GM13977 (cell line): ENCODE measurements at regions not wholly inside any gene's neighbourhood (a gene's known extent, or its start where the extent isn't known, plus 50 kb on each side); places are given as distances from the start of the nearest gene placed in this dataset.

Experiments
- DNase-seq: peaks from one replicate; pipeline ENCODE4 v3.0.0; 2012; ENCODE audit warnings: low spot score
- CTCF ChIP-seq: IDR thresholded peaks from 2 replicates; pipeline ENCODE4 v1.5.1; 2012; ENCODE audit warnings: mild to moderate bottlenecking, control low read depth; ENCODE audit not compliant: insufficient read depth; ENCODE audit errors: extremely low read depth, missing control alignments
- in situ Hi-C: fragments of 300-500 bp; cut with MboI; formaldehyde crosslinking; loops from one replicate; pipeline ENCODE4 v1.12.0; 2022; ENCODE audit warnings: low sequenced_read_pairs, low pct_unique_long_range_greater_than_20kb, mixed read lengths, inconsistent platforms; ENCODE audit not compliant: unreplicated experiment

DNA sequence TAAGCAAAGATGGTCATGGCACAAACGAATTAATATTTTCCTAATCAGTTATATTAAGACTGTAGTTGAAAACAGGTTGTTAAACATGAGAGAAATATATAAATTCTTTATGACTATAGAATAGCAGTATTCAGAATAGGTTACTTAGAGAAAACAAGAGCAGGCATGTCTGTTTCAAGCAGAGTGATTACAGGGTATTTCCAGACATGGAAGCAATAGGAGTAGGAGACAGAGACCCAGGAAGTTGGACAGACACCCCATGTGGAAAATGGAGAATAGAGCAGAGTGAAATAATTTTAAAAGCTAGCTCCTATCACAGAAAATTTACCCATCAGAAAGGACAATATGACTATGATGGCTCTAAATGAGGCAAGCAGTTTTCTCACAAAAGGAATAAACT lies 111.5 kb downstream of the IZUMO3 start:
- no peak for DNase-seq
- in situ Hi-C loops = no loop called here
- no peak for TF ChIP-seq CTCF

DNA sequence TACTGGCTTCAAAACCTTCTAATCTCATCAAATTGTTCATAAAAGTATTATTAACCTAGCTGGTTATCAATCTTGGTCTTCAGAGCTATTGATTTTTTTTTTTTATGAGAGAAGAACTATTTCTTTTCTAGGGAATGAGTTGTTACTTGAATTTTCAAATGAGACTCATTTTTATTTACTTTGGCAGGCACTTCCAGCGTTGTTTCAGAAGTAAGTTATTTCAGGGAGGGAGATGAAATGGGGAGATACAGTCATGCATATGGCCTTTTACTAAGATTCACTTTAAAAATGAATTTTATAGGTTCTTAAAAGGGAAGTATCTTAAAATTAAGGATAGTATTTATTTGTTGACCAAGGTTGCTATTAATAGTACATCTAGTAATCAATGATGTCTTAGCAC lies 129.6 kb downstream of the IZUMO3 start:
- no peak for TF ChIP-seq CTCF
- in situ Hi-C loops = no loop called here
- no peak for DNase-seq

DNA sequence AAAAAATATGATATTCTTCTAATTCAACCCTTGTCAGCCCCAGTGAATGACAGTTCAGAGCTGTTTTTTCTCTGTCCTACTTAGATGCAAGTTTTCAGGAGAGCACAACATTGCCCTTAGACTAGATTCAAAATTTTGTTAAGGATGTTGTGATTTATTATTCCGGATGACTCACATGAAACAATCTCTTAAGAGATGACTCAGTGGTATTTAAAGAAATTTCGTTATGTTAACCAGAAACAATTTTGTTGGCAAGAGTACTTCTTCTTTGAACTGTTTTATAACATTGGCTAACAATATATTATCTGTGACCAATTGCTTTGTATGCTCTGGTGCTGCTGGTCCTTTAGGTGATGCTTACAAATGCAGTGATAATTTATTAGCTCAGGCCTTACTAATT lies 132.0 kb downstream of the IZUMO3 start:
- TF ChIP-seq CTCF = no peak
- DNase-seq = no peak
- in situ Hi-C loops = no loop called here

GRCh38 chr9:24398466-24398865 lies 147.2 kb downstream of the IZUMO3 start:
- in situ Hi-C loops = no loop called here
- no peak for TF ChIP-seq CTCF
- no peak for DNase-seq

DNA sequence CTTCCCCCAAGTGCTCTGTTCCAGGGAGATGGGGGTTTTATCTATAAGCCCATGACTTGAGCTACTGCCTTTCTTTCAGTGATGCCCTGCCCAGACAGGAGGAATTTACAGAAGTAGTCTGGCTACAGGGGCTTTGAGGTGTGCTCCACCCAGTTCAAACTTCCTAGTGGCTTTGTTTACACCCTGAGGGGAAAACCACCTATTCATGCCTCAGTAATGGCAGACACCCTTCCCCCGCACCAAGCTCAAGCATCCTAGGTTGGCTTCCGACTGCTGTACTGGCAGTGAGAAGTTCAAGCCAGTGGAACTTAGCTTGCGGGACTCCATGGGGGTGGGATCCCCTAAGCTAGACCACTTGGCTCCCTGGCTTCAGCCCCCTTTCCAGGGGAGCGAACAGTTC lies 154.6 kb downstream of the IZUMO3 start:
- no peak for TF ChIP-seq CTCF
- in situ Hi-C loops = no loop called here
- no peak for DNase-seq

- in situ Hi-C loops = no loop called here
Observed at GRCh38 chr9:24385077-24385476, 160.6 kb downstream of the IZUMO3 start.

More at GRCh38 chr9:24385077-24385476, 160.6 kb downstream of the IZUMO3 start:
- DNase-seq = no peak
- TF ChIP-seq CTCF = no peak
